HCT116 (cell line): ENCODE measurements at regions not wholly inside any gene's neighbourhood (a gene's known extent, or its start where the extent isn't known, plus 50 kb on each side); places are given as distances from the start of the nearest gene placed in this dataset.

Experiments
- ATAC-seq: fragments of 200-7000 bp; cut with Tn5 transposase; 2 replicates; pipeline ENCODE4 v1.9.1; 2020; ENCODE audit warnings: mild to moderate bottlenecking, moderate library complexity
- BruUV-seq: library from RNA; stranded (reverse); fragments of 400-500 nt; replicated peaks from 2 replicates; lab custom pipeline; 2021; lab: Mats Ljungman, UMichigan
- CTCF ChIA-PET: fragments of 300-600 bp; sonication (Branson Sonifier 250); formaldehyde crosslinking; loops from one replicate; lab custom pipeline; 2021; ENCODE audit warnings: antibody characterized with exemption; lab: Charles Lee
- POLR2A ChIA-PET: fragments of 300-600, 350-600 bp; sonication (Branson Sonifier 250); formaldehyde crosslinking; loops from one replicate; lab custom pipeline; 2021; ENCODE audit warnings: antibody characterized with exemption; lab: Charles Lee
- RAD21 ChIA-PET, 2 experiments: fragments of 300-600 bp; sonication (Branson Sonifier 250); formaldehyde crosslinking; loops; one replicate each; lab custom pipeline; 2023; ENCODE audit warnings: low total read pairs in 2 of 2; ENCODE audit not compliant: uncharacterized antibody in 2 of 2, unreplicated experiment in 2 of 2, low non-redundant PET in 1 of 2; lab: Charles Lee
- DNase-seq: peaks from one replicate; pipeline ENCODE4 v3.0.0-alpha.2; 2010; ENCODE audit warnings: low read depth, low spot score
- H2AFZ ChIP-seq: fragments of 200-600 bp; shearing (Covaris generic), sonication (generic); 2 replicates; pipeline ENCODE4 v1.6.1; 2017; ENCODE audit warnings: low read depth, mixed run types, mixed read lengths, antibody characterized with exemption, low read length; ENCODE audit not compliant: poor library complexity, severe bottlenecking
- H3K27ac ChIP-seq: 2 replicates; pipeline ENCODE4 v1.5.1; 2012; ENCODE audit warnings: low read depth, low read length
- H3K27me3 ChIP-seq: fragments of 200-600 bp; sonication (generic); 2 replicates; pipeline ENCODE4 v1.6.1; 2016; ENCODE audit warnings: mixed run types, low read length, mixed read lengths; ENCODE audit not compliant: insufficient read depth
- H3K36me3 ChIP-seq, 2 experiments: fragments of 200-500 bp in 1 of 2; fragments of 200-600 bp in 1 of 2; sonication (Bioruptor generic) in 1 of 2; sonication (generic) in 1 of 2; 2 replicates each; pipeline versions ENCODE4 v1.5.1 to v1.6.1; 2014 to 2016; ENCODE audit warnings: low read length in 2 of 2, inconsistent platforms in 1 of 2, mixed read lengths in 1 of 2, mixed run types in 1 of 2; ENCODE audit not compliant: insufficient read depth in 2 of 2, control insufficient read depth in 1 of 2
- H3K4me1 ChIP-seq, 2 experiments: fragments of 200-600 bp in 1 of 2; sonication (generic) in 1 of 2; 2 replicates each; pipeline versions ENCODE4 v1.5.1 to v1.6.1; 2012 to 2017; ENCODE audit warnings: low read length in 2 of 2, inconsistent platforms in 1 of 2, mild to moderate bottlenecking in 1 of 2, mixed read lengths in 1 of 2, mixed run types in 1 of 2, moderate library complexity in 1 of 2; ENCODE audit not compliant: insufficient read depth in 2 of 2, control insufficient read depth in 1 of 2
- H3K4me2 ChIP-seq: fragments of 200-600 bp; sonication (generic); 2 replicates; pipeline ENCODE4 v1.6.1; 2017; ENCODE audit warnings: mixed run types, low read length, mixed read lengths
- H3K4me3 ChIP-seq, 2 experiments: fragments of 200-600 bp in 1 of 2; sonication (generic) in 1 of 2; replicated peaks in 1 of 2; 2 replicates each; pipeline ENCODE4 v1.5.1; 2011 to 2016; ENCODE audit warnings: low read length in 2 of 2, control low read depth in 1 of 2, low read depth in 1 of 2, mild to moderate bottlenecking in 1 of 2, mixed read lengths in 1 of 2, mixed run types in 1 of 2
- H3K79me2 ChIP-seq: fragments of 200-600 bp; sonication (generic); 2 replicates; pipeline ENCODE4 v1.6.1; 2017; ENCODE audit warnings: mild to moderate bottlenecking, mixed run types, low read length, moderate library complexity, mixed read lengths; ENCODE audit not compliant: insufficient read depth
- H3K9ac ChIP-seq: fragments of 200-600 bp; sonication (generic); 2 replicates; pipeline ENCODE4 v1.6.1; 2016; ENCODE audit warnings: low read length, mixed read lengths
- H3K9me2 ChIP-seq: fragments of 200-600 bp; sonication (generic), shearing (Covaris generic); 2 replicates; pipeline ENCODE4 v1.6.1; 2017; ENCODE audit warnings: mixed run types, mild to moderate bottlenecking, moderate library complexity; ENCODE audit not compliant: insufficient read depth
- H3K9me3 ChIP-seq, 2 experiments: fragments of 200-500 bp in 1 of 2; fragments of 200-600 bp in 1 of 2; sonication (Bioruptor generic) in 1 of 2; sonication (generic) in 1 of 2; 2 replicates each; pipeline ENCODE4 v1.6.1; 2014 to 2017; ENCODE audit warnings: low read length in 2 of 2, mixed read lengths in 2 of 2, inconsistent platforms in 1 of 2, low read depth in 1 of 2, mild to moderate bottlenecking in 1 of 2, mixed run types in 1 of 2, moderate library complexity in 1 of 2; ENCODE audit not compliant: control insufficient read depth in 1 of 2, insufficient read depth in 1 of 2
- H4K20me1 ChIP-seq: fragments of 200-600 bp; sonication (generic), shearing (Covaris generic); 2 replicates; pipeline ENCODE4 v1.6.1; 2017; ENCODE audit warnings: mixed run types, mild to moderate bottlenecking, moderate library complexity; ENCODE audit not compliant: insufficient read depth
- FOSL1 ChIP-seq: IDR thresholded peaks from 2 replicates; pipeline ENCODE4 v1.6.1; 2012; ENCODE audit warnings: low read depth
- RAD21 ChIP-seq: IDR thresholded peaks from 2 replicates; pipeline ENCODE4 v1.6.1; 2012; ENCODE audit warnings: low read depth, mild to moderate bottlenecking
- SP1 ChIP-seq: IDR thresholded peaks from 2 replicates; pipeline ENCODE4 v1.6.1; 2012; ENCODE audit warnings: low read depth
- TCF7L2 ChIP-seq: IDR thresholded peaks from 2 replicates; pipeline ENCODE4 v1.7.0; 2011; ENCODE audit warnings: borderline replicate concordance, inconsistent platforms; ENCODE audit not compliant: insufficient read depth, insufficient read length; ENCODE audit errors: extremely low read depth
- intact Hi-C: fragments of 100-400 bp; cut with micrococcal nuclease; formaldehyde crosslinking; loops from 2 replicates; pipeline ENCODE4 v1.10.0; 2022
- TF ChIP-seq, protein P1 (sequence below): IDR thresholded peaks from 2 replicates; pipeline ENCODE4 v1.6.1; 2011; ENCODE audit warnings: mild to moderate bottlenecking, low read length, moderate library complexity; ENCODE audit not compliant: insufficient replicate concordance; ENCODE audit errors: extremely low read depth
- TF ChIP-seq, protein P2 (sequence below), 3 experiments: fragments of 200-600 bp in 1 of 3; sonication (generic) in 1 of 3; IDR thresholded peaks in 2 of 3; conservative IDR thresholded peaks in 1 of 3; 2 replicates each; pipeline ENCODE4 v1.5.1; 2012 to 2017; ENCODE audit warnings: low read depth in 2 of 3, low read length in 2 of 3, antibody characterized with exemption in 1 of 3, borderline replicate concordance in 1 of 3, control low read depth in 1 of 3, mild to moderate bottlenecking in 1 of 3, mixed read lengths in 1 of 3, mixed run types in 1 of 3, moderate library complexity in 1 of 3; ENCODE audit not compliant: insufficient read depth in 1 of 3

DNA sequence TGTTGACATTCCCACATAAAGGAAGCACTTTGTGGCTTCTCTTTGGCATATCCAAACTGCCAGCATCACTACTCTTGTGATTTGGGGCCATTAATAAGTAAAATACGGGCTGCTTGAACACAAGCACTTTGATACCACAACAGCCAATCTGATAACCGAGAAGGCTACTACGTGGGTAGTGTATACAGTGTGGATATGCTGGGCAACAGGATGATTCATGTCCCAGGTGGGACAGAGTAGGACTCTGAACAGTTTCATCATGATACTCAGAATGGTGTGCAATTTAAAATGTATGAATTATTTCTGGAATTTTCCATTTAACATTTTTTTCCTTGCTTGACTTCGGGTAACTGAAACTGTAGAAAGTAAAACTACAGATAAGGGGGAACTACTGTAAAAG is 225.0 kb upstream of the DDHD1 start:
- CTCF ChIA-PET, result no interaction called here

More for the DNA sequence above, 225.0 kb upstream of the DDHD1 start:
- Histone ChIP-seq H3K4me2 (no peak overlapping the region), H3K36me3 (no peaks in the 10 kb centered on the region), H3K4me3 (no peak overlapping the region), H3K27me3 (no peaks in the 10 kb centered on the region), H3K9ac (no peak overlapping the region), H3K27ac (no peak overlapping the region), H2AFZ (no peak overlapping the region), H3K79me2 (no peaks in the 10 kb centered on the region), H3K9me2 (no peaks in the 10 kb centered on the region), H4K20me1 (no peaks in the 10 kb centered on the region), H3K9me3 (no peaks in the 10 kb centered on the region), H3K4me1 (peaks cover 0 to 14% of the 10 kb centered on the region in 2 experiments; a peak in 2 of 4 replicates)
- BruUV-seq, result no TSS peak
- POLR2A ChIA-PET, result no interaction called here
- RAD21 ChIA-PET, result no interaction called here
- no peak for ATAC-seq
- DNase-seq, result no peak
- intact Hi-C loops, result no loop called here
- TF ChIP-seq TCF7L2 (no peak), FOSL1 (no peak), RAD21 (no peak), SP1 (no peak)
- TF ChIP-seq, protein P1, sequence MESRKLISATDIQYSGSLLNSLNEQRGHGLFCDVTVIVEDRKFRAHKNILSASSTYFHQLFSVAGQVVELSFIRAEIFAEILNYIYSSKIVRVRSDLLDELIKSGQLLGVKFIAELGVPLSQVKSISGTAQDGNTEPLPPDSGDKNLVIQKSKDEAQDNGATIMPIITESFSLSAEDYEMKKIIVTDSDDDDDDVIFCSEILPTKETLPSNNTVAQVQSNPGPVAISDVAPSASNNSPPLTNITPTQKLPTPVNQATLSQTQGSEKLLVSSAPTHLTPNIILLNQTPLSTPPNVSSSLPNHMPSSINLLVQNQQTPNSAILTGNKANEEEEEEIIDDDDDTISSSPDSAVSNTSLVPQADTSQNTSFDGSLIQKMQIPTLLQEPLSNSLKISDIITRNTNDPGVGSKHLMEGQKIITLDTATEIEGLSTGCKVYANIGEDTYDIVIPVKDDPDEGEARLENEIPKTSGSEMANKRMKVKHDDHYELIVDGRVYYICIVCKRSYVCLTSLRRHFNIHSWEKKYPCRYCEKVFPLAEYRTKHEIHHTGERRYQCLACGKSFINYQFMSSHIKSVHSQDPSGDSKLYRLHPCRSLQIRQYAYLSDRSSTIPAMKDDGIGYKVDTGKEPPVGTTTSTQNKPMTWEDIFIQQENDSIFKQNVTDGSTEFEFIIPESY, result no peak
- TF ChIP-seq, protein P2, sequence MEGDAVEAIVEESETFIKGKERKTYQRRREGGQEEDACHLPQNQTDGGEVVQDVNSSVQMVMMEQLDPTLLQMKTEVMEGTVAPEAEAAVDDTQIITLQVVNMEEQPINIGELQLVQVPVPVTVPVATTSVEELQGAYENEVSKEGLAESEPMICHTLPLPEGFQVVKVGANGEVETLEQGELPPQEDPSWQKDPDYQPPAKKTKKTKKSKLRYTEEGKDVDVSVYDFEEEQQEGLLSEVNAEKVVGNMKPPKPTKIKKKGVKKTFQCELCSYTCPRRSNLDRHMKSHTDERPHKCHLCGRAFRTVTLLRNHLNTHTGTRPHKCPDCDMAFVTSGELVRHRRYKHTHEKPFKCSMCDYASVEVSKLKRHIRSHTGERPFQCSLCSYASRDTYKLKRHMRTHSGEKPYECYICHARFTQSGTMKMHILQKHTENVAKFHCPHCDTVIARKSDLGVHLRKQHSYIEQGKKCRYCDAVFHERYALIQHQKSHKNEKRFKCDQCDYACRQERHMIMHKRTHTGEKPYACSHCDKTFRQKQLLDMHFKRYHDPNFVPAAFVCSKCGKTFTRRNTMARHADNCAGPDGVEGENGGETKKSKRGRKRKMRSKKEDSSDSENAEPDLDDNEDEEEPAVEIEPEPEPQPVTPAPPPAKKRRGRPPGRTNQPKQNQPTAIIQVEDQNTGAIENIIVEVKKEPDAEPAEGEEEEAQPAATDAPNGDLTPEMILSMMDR (IDR thresholded peaks at IDR 0.05 in 2 of 3, conservative IDR thresholded peaks at IDR 0.05 in 1 of 3; ENCODE audit: borderline replicate concordance in 1 of 3, insufficient read depth in 1 of 3, low read depth in 2 of 3, low read length in 2 of 3), result no peak
